ENCODE measurements at regions not wholly inside any gene's neighbourhood (a gene's known extent, or its start where the extent isn't known, plus 50 kb on each side); places are given as distances from the start of the nearest gene placed in this dataset.

GRCh38 chr10:113300201-113300600, 252.7 kb upstream of the HABP2 start:
- H3K4me1 ChIP-seq (ENCODE audit: low read length) = no peaks in the 10 kb centered on the region
- H3K36me3 ChIP-seq (replicated peaks; ENCODE audit: insufficient read depth, low read length) = no peaks in the 10 kb centered on the region
- no peaks in the 10 kb centered on the region for H3K79me2 ChIP-seq (ENCODE audit: low read length)
- H3K27me3 ChIP-seq (replicated peaks; ENCODE audit: insufficient read depth, low read length) = no peaks in the 10 kb centered on the region
- no peak overlapping the region for H3K9ac ChIP-seq (ENCODE audit: low read length)
- no peak overlapping the region for H3K27ac ChIP-seq (ENCODE audit: low read length)
- no peaks in the 10 kb centered on the region for H3F3A ChIP-seq (ENCODE audit: insufficient read depth, low read length)
- H3K4me2 ChIP-seq (ENCODE audit: low read depth, low read length) = no peak overlapping the region
- no peak for DNase-seq
- TF ChIP-seq CTCF (IDR thresholded peaks at IDR 0.05; ENCODE audit: low read length) (no peak), EZH2 (optimal IDR thresholded peaks at IDR 0.05; ENCODE audit: low read depth, low read length) (no peak), EZH2phosphoT487 (IDR thresholded peaks at IDR 0.05; ENCODE audit: low read length) (no peak)
- no peaks in the 10 kb centered on the region for H4K20me1 ChIP-seq (ENCODE audit: insufficient read depth, low read length)
- no peak overlapping the region for H3K4me3 ChIP-seq (ENCODE audit: low read length)
- H3K9me2 ChIP-seq (replicated peaks; ENCODE audit: insufficient read depth, low read length) = no peaks in the 10 kb centered on the region
- no peak overlapping the region for H2AFZ ChIP-seq (ENCODE audit: low read length)
- H3K9me3 ChIP-seq (replicated peaks; ENCODE audit: insufficient read depth, low read length) = no peaks in the 10 kb centered on the region

GRCh38 chr10:113300617-113301016, 252.2 kb upstream of the HABP2 start:
- TF ChIP-seq EZH2 (optimal IDR thresholded peaks at IDR 0.05; ENCODE audit: low read depth, low read length) = no peak
- Histone ChIP-seq H3K4me2 (ENCODE audit: low read depth, low read length) (no peak overlapping the region), H3F3A (ENCODE audit: insufficient read depth, low read length) (no peaks in the 10 kb centered on the region), H3K4me1 (ENCODE audit: low read length) (no peaks in the 10 kb centered on the region), H3K9me3 (replicated peaks; ENCODE audit: insufficient read depth, low read length) (no peaks in the 10 kb centered on the region), H2AFZ (ENCODE audit: low read length) (no peak overlapping the region), H3K79me2 (ENCODE audit: low read length) (no peaks in the 10 kb centered on the region), H4K20me1 (ENCODE audit: insufficient read depth, low read length) (no peaks in the 10 kb centered on the region), H3K4me3 (ENCODE audit: low read length) (no peak overlapping the region), H3K9me2 (replicated peaks; ENCODE audit: insufficient read depth, low read length) (no peaks in the 10 kb centered on the region), H3K36me3 (replicated peaks; ENCODE audit: insufficient read depth, low read length) (no peaks in the 10 kb centered on the region), H3K9ac (ENCODE audit: low read length) (no peak overlapping the region), H3K27ac (ENCODE audit: low read length) (no peak overlapping the region), H3K27me3 (replicated peaks; ENCODE audit: insufficient read depth, low read length) (no peaks in the 10 kb centered on the region)
- DNase-seq = no peak

- no peak for DNase-seq
- H3K4me2 ChIP-seq (ENCODE audit: low read depth, low read length) = no peak overlapping the region
- H3K9ac ChIP-seq (ENCODE audit: low read length) = no peak overlapping the region
- no peaks in the 10 kb centered on the region for H3K9me3 ChIP-seq (replicated peaks; ENCODE audit: insufficient read depth, low read length)
- no peaks in the 10 kb centered on the region for H3K36me3 ChIP-seq (replicated peaks; ENCODE audit: insufficient read depth, low read length)
- no peak overlapping the region for H2AFZ ChIP-seq (ENCODE audit: low read length)
- no peak overlapping the region for H3K27ac ChIP-seq (ENCODE audit: low read length)
- TF ChIP-seq EZH2 (optimal IDR thresholded peaks at IDR 0.05; ENCODE audit: low read depth, low read length) = no peak
- no peak for TF ChIP-seq EZH2phosphoT487 (IDR thresholded peaks at IDR 0.05; ENCODE audit: low read length)
- no peak for TF ChIP-seq CTCF (IDR thresholded peaks at IDR 0.05; ENCODE audit: low read length)
- no peaks in the 10 kb centered on the region for H4K20me1 ChIP-seq (ENCODE audit: insufficient read depth, low read length)
- no peaks in the 10 kb centered on the region for H3K9me2 ChIP-seq (replicated peaks; ENCODE audit: insufficient read depth, low read length)
- H3F3A ChIP-seq (ENCODE audit: insufficient read depth, low read length) = no peaks in the 10 kb centered on the region
- no peaks in the 10 kb centered on the region for H3K79me2 ChIP-seq (ENCODE audit: low read length)
- no peaks in the 10 kb centered on the region for H3K27me3 ChIP-seq (replicated peaks; ENCODE audit: insufficient read depth, low read length)
- H3K4me1 ChIP-seq (ENCODE audit: low read length) = no peaks in the 10 kb centered on the region
- no peak overlapping the region for H3K4me3 ChIP-seq (ENCODE audit: low read length)
Observed at GRCh38 chr10:113301342-113301984, 251.4 kb upstream of the HABP2 start.

GRCh38 chr10:113302062-113302461, 250.8 kb upstream of the HABP2 start:
- no peaks in the 10 kb centered on the region for H3K9me3 ChIP-seq (replicated peaks; ENCODE audit: insufficient read depth, low read length)
- H3K27ac ChIP-seq (ENCODE audit: low read length) = no peak overlapping the region
- no peak overlapping the region for H3K4me3 ChIP-seq (ENCODE audit: low read length)
- H3F3A ChIP-seq (ENCODE audit: insufficient read depth, low read length) = no peaks in the 10 kb centered on the region
- no peaks in the 10 kb centered on the region for H3K27me3 ChIP-seq (replicated peaks; ENCODE audit: insufficient read depth, low read length)
- H3K9ac ChIP-seq (ENCODE audit: low read length) = no peak overlapping the region
- no peak for DNase-seq
- no peaks in the 10 kb centered on the region for H3K4me1 ChIP-seq (ENCODE audit: low read length)
- H4K20me1 ChIP-seq (ENCODE audit: insufficient read depth, low read length) = no peaks in the 10 kb centered on the region
- TF ChIP-seq EZH2phosphoT487 (IDR thresholded peaks at IDR 0.05; ENCODE audit: low read length) (no peak), CTCF (IDR thresholded peaks at IDR 0.05; ENCODE audit: low read length) (no peak), EZH2 (optimal IDR thresholded peaks at IDR 0.05; ENCODE audit: low read depth, low read length) (no peak)
- no peak overlapping the region for H3K4me2 ChIP-seq (ENCODE audit: low read depth, low read length)
- H3K79me2 ChIP-seq (ENCODE audit: low read length) = no peaks in the 10 kb centered on the region
- no peak overlapping the region for H2AFZ ChIP-seq (ENCODE audit: low read length)
- no peaks in the 10 kb centered on the region for H3K9me2 ChIP-seq (replicated peaks; ENCODE audit: insufficient read depth, low read length)
- no peaks in the 10 kb centered on the region for H3K36me3 ChIP-seq (replicated peaks; ENCODE audit: insufficient read depth, low read length)

Data from MM.1S (cell line).